ENCODE measurements at regions not wholly inside any gene's neighbourhood (a gene's known extent, or its start where the extent isn't known, plus 50 kb on each side); places are given as distances from the start of the nearest gene placed in this dataset.

Small RNA genes lying in the stretch of these regions (microRNA-seq; reads per million reads assigned to microRNA genes)
- 3.1 to 5.1 reads per million in 2 experiments for gene MIR3619 (ENCODE audit: insufficient read depth in 1 of 2, insufficient read length in 1 of 2, unreplicated experiment in 1 of 2)

Small RNA genes lying in the stretch of these regions (small RNA-seq; reads per million reads assigned to genes)
- 0 to 13.5 (median 2.2) reads per million in 5 experiments for gene MIR3619

Data from IMR-90 (cell line).